Neural progenitor cell (in vitro differentiated cells): ENCODE measurements at regions not wholly inside any gene's neighbourhood (a gene's known extent, or its start where the extent isn't known, plus 50 kb on each side); places are given as distances from the start of the nearest gene placed in this dataset.

Experiments
- DNase-seq: peaks from one replicate; pipeline ENCODE4 v3.0.0-alpha.2; 2016; ENCODE audit warnings: low spot score
- H2AFZ ChIP-seq: fragments of 200-600 bp; sonication (generic); replicated peaks from 2 replicates; pipeline ENCODE4 v1.6.1; 2016; ENCODE audit warnings: antibody characterized with exemption
- H3F3A ChIP-seq: fragments of 200-600 bp; sonication (generic); 2 replicates; pipeline ENCODE4 v1.6.1; 2016; ENCODE audit warnings: antibody characterized with exemption, low read depth
- H3K27ac ChIP-seq: fragments of 200-600 bp; sonication (generic); 2 replicates; pipeline ENCODE4 v1.5.1; 2016; ENCODE audit warnings: mild to moderate bottlenecking
- H3K27me3 ChIP-seq: fragments of 200-600 bp; sonication (generic); 2 replicates; pipeline ENCODE4 v1.6.1; 2016; ENCODE audit warnings: mild to moderate bottlenecking, moderate library complexity
- H3K36me3 ChIP-seq: fragments of 200-600 bp; sonication (generic); 2 replicates; pipeline ENCODE4 v1.5.1; 2016
- H3K4me1 ChIP-seq: fragments of 200-600 bp; sonication (generic); 2 replicates; pipeline ENCODE4 v1.6.1; 2016; ENCODE audit warnings: mixed run types
- H3K4me2 ChIP-seq: fragments of 200-600 bp; sonication (generic); 2 replicates; pipeline ENCODE4 v1.6.1; 2016
- H3K4me3 ChIP-seq: fragments of 200-600 bp; sonication (generic); 2 replicates; pipeline ENCODE4 v1.5.1; 2016
- H3K79me2 ChIP-seq: fragments of 200-600 bp; sonication (generic); 2 replicates; pipeline ENCODE4 v1.6.1; 2016; ENCODE audit warnings: low read depth
- H3K9ac ChIP-seq: fragments of 200-600 bp; sonication (generic); 2 replicates; pipeline ENCODE4 v1.6.1; 2016
- H3K9me3 ChIP-seq: fragments of 200-600 bp; sonication (generic); 2 replicates; pipeline ENCODE4 v1.5.1; 2016; ENCODE audit warnings: low read depth
- H4K20me1 ChIP-seq: fragments of 200-600 bp; sonication (generic); 2 replicates; pipeline ENCODE4 v1.6.1; 2016; ENCODE audit warnings: low read depth
- H3K27ac Mint-ChIP-seq: 3 replicates; pipeline ENCODE4 v1.8.0; 2021; ENCODE audit warnings: mixed read lengths
- H3K27me3 Mint-ChIP-seq: 2 replicates; pipeline ENCODE4 v1.8.0; 2022; ENCODE audit warnings: low read depth, mild to moderate bottlenecking, inconsistent platforms, moderate library complexity, mixed read lengths; ENCODE audit not compliant: insufficient read depth
- H3K36me3 Mint-ChIP-seq: 3 replicates; pipeline ENCODE4 v1.8.0; 2021; ENCODE audit warnings: mixed read lengths
- H3K4me1 Mint-ChIP-seq: 3 replicates; pipeline ENCODE4 v1.8.0; 2021; ENCODE audit warnings: mixed read lengths
- H3K4me3 Mint-ChIP-seq: 3 replicates; pipeline ENCODE4 v1.8.0; 2021; ENCODE audit warnings: mild to moderate bottlenecking, moderate library complexity, mixed read lengths
- H3K9me3 Mint-ChIP-seq: 3 replicates; pipeline ENCODE4 v1.8.0; 2020; ENCODE audit warnings: mixed read lengths
- CTCF ChIP-seq: fragments of 200-600 bp; sonication (generic); IDR thresholded peaks from 2 replicates; pipeline ENCODE4 v1.5.1; 2017; ENCODE audit warnings: antibody characterized with exemption, mild to moderate bottlenecking
- EZH2 ChIP-seq: fragments of 200-600 bp; sonication (generic); IDR thresholded peaks from 2 replicates; pipeline ENCODE4 v1.6.1; 2017; ENCODE audit warnings: antibody characterized with exemption, mild to moderate bottlenecking, moderate library complexity
- EZH2phosphoT487 ChIP-seq: fragments of 200-600 bp; sonication (generic); IDR thresholded peaks from 2 replicates; pipeline ENCODE4 v1.6.1; 2017; ENCODE audit warnings: antibody characterized with exemption

GRCh38 chr4:120591038-120591437, 331.5 kb downstream of the PRDM5 start:
- Histone ChIP-seq H3K9me3 (no peaks in the 10 kb centered on the region), H3K79me2 (no peaks in the 10 kb centered on the region), H4K20me1 (peaks cover 13% of the 10 kb centered on the region), H3K9ac (no peak overlapping the region), H3K4me1 (peaks cover 12% of the 10 kb centered on the region), H3K27me3 (peaks cover 31% of the 10 kb centered on the region), H3F3A (no peaks in the 10 kb centered on the region), H3K27ac (no peak overlapping the region), H3K4me3 (no peak overlapping the region), H3K36me3 (no peaks in the 10 kb centered on the region), H3K4me2 (no peak overlapping the region), H2AFZ (no peak overlapping the region)
- peak; percentile 66 for DNase-seq
- Mint-ChIP-seq H3K4me1 (peaks cover 11% of the 10 kb centered on the region), H3K4me3 (no peak overlapping the region), H3K36me3 (no peaks in the 10 kb centered on the region), H3K9me3 (no peaks in the 10 kb centered on the region), H3K27ac (no peak overlapping the region), H3K27me3 (peaks cover 8% of the 10 kb centered on the region)
- TF ChIP-seq EZH2phosphoT487: peak; percentile 95
- no peak for TF ChIP-seq EZH2

GRCh38 chr4:120589787-120590186, 332.7 kb downstream of the PRDM5 start:
- peaks cover 5% of the 10 kb centered on the region for H3K9me3 Mint-ChIP-seq
- no peak overlapping the region for H3K4me3 Mint-ChIP-seq

GRCh38 chr4:120568731-120569130, 353.8 kb downstream of the PRDM5 start:
- no peaks in the 10 kb centered on the region for H3K36me3 Mint-ChIP-seq
- TF ChIP-seq CTCF: no peak
- TF ChIP-seq EZH2phosphoT487: no peak
- TF ChIP-seq EZH2: no peak
- H3K9me3 Mint-ChIP-seq: no peaks in the 10 kb centered on the region

More at GRCh38 chr4:120589787-120590186, 332.7 kb downstream of the PRDM5 start:
- H3F3A ChIP-seq: no peaks in the 10 kb centered on the region
- no peak overlapping the region for H3K27ac ChIP-seq
- H3K27me3 ChIP-seq: peaks cover 31% of the 10 kb centered on the region
- no peaks in the 10 kb centered on the region for H3K36me3 ChIP-seq
- H3K9me3 ChIP-seq: no peaks in the 10 kb centered on the region
- H3K36me3 Mint-ChIP-seq: no peaks in the 10 kb centered on the region
- H3K9ac ChIP-seq: no peak overlapping the region
- peaks cover 11% of the 10 kb centered on the region for H3K4me1 Mint-ChIP-seq
- H3K27ac Mint-ChIP-seq: no peak overlapping the region
- TF ChIP-seq CTCF (no peak), EZH2 (no peak), EZH2phosphoT487 (no peak)
- H3K4me2 ChIP-seq: no peak overlapping the region
- peaks cover 8% of the 10 kb centered on the region for H3K27me3 Mint-ChIP-seq
- DNase-seq: no peak
- H3K4me1 ChIP-seq: peaks cover 12% of the 10 kb centered on the region
- H4K20me1 ChIP-seq: peaks cover 13% of the 10 kb centered on the region
- H2AFZ ChIP-seq: no peak overlapping the region
- H3K4me3 ChIP-seq: no peak overlapping the region
- H3K79me2 ChIP-seq: no peaks in the 10 kb centered on the region

GRCh38 chr4:120561648-120562047, 360.9 kb downstream of the PRDM5 start:
- no peak overlapping the region for H3K9ac ChIP-seq
- DNase-seq: peak; percentile 59

More at GRCh38 chr4:120568731-120569130, 353.8 kb downstream of the PRDM5 start:
- H3K27ac ChIP-seq: no peak overlapping the region
- DNase-seq: no peak
- no peaks in the 10 kb centered on the region for H3F3A ChIP-seq
- no peak overlapping the region for H3K4me3 ChIP-seq
- no peaks in the 10 kb centered on the region for H3K79me2 ChIP-seq
- H3K27me3 ChIP-seq: no peaks in the 10 kb centered on the region
- no peak overlapping the region for H2AFZ ChIP-seq
- Mint-ChIP-seq H3K27ac (no peak overlapping the region), H3K27me3 (no peaks in the 10 kb centered on the region), H3K4me3 (no peak overlapping the region), H3K4me1 (no peaks in the 10 kb centered on the region)
- no peaks in the 10 kb centered on the region for H3K36me3 ChIP-seq
- no peaks in the 10 kb centered on the region for H4K20me1 ChIP-seq
- H3K4me1 ChIP-seq: no peaks in the 10 kb centered on the region
- no peak overlapping the region for H3K4me2 ChIP-seq
- H3K9ac ChIP-seq: no peak overlapping the region
- no peaks in the 10 kb centered on the region for H3K9me3 ChIP-seq

More at GRCh38 chr4:120561648-120562047, 360.9 kb downstream of the PRDM5 start:
- Histone ChIP-seq H3F3A (no peaks in the 10 kb centered on the region), H3K4me1 (peaks cover 4% of the 10 kb centered on the region), H3K36me3 (no peaks in the 10 kb centered on the region), H3K4me2 (no peak overlapping the region), H3K27me3 (no peaks in the 10 kb centered on the region), H4K20me1 (no peaks in the 10 kb centered on the region), H3K4me3 (no peak overlapping the region), H3K9me3 (no peaks in the 10 kb centered on the region), H2AFZ (peak overlapping the region; percentile 39), H3K79me2 (no peaks in the 10 kb centered on the region), H3K27ac (no peak overlapping the region)
- Mint-ChIP-seq H3K4me1 (no peaks in the 10 kb centered on the region), H3K9me3 (no peaks in the 10 kb centered on the region), H3K36me3 (no peaks in the 10 kb centered on the region), H3K27me3 (no peaks in the 10 kb centered on the region), H3K27ac (no peak overlapping the region), H3K4me3 (no peak overlapping the region)
- TF ChIP-seq EZH2phosphoT487 (no peak), CTCF (no peak), EZH2 (no peak)
